ENCODE measurements at regions not wholly inside any gene's neighbourhood (a gene's known extent, or its start where the extent isn't known, plus 50 kb on each side); places are given as distances from the start of the nearest gene placed in this dataset.

- TF ChIP-seq, protein P1, sequence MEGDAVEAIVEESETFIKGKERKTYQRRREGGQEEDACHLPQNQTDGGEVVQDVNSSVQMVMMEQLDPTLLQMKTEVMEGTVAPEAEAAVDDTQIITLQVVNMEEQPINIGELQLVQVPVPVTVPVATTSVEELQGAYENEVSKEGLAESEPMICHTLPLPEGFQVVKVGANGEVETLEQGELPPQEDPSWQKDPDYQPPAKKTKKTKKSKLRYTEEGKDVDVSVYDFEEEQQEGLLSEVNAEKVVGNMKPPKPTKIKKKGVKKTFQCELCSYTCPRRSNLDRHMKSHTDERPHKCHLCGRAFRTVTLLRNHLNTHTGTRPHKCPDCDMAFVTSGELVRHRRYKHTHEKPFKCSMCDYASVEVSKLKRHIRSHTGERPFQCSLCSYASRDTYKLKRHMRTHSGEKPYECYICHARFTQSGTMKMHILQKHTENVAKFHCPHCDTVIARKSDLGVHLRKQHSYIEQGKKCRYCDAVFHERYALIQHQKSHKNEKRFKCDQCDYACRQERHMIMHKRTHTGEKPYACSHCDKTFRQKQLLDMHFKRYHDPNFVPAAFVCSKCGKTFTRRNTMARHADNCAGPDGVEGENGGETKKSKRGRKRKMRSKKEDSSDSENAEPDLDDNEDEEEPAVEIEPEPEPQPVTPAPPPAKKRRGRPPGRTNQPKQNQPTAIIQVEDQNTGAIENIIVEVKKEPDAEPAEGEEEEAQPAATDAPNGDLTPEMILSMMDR (IDR thresholded peaks at IDR 0.05), result no peak
- TF ChIP-seq POLR2A (IDR thresholded peaks at IDR 0.05), result no peak
Measured at GRCh38 chr17:27367121-27367981, 73.4 kb downstream of the WSB1 start.

All from body of pancreas (tissue), 4 donors.